Neural crest cell (in vitro differentiated cells): ENCODE measurements at regions not wholly inside any gene's neighbourhood (a gene's known extent, or its start where the extent isn't known, plus 50 kb on each side); places are given as distances from the start of the nearest gene placed in this dataset.

Experiments used
- DNase-seq: peaks from one replicate; pipeline ENCODE4 v3.0.0; 2021; ENCODE audit warnings: low read depth, mixed read lengths, low spot score
- H3K27ac Mint-ChIP-seq: one replicate; pipeline ENCODE4 v1.8.0; 2021; ENCODE audit warnings: mild to moderate bottlenecking, mixed read lengths; ENCODE audit not compliant: unreplicated experiment
- H3K27me3 Mint-ChIP-seq: 2 replicates; pipeline ENCODE4 v1.8.0; 2021; ENCODE audit warnings: low read depth, mild to moderate bottlenecking, mixed read lengths
- H3K36me3 Mint-ChIP-seq: 2 replicates; pipeline ENCODE4 v1.8.0; 2021; ENCODE audit warnings: low read depth, mild to moderate bottlenecking, mixed read lengths
- H3K4me1 Mint-ChIP-seq: 2 replicates; pipeline ENCODE4 v1.8.0; 2021; ENCODE audit warnings: mixed read lengths
- H3K4me3 Mint-ChIP-seq: one replicate; pipeline ENCODE4 v1.8.0; 2021; ENCODE audit warnings: mild to moderate bottlenecking, mixed read lengths
- H3K9me3 Mint-ChIP-seq: 2 replicates; pipeline ENCODE4 v1.8.0; 2021; ENCODE audit warnings: mixed read lengths
- TF ChIP-seq, protein P1 (sequence below): fragments of 200-600 bp; sonication (generic); conservative IDR thresholded peaks from 2 replicates; pipeline ENCODE4 v1.5.0; 2021; ENCODE audit warnings: antibody characterized with exemption, mild to moderate bottlenecking

DNA sequence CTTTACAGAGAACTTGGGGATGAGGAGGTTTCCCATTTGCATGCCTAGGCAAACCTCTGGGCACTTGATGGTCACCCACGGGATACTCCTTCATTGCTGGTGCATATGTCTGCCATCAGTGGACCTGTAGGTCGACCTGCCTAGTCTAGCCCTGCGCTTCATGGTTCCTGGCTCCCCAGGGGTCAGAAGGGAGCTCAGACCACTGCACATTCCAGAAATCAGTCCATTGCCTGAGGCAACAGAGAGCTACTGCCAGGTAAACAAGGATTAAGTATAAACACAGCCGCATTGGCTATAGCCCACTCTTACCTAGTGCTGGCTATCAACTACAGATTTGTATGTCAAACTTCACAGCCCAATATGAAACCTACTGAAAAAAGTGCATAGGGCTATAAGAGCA is 476.4 kb downstream of the SOX5 start:
- Mint-ChIP-seq H3K27me3 (no peaks in the 10 kb centered on the region), H3K36me3 (no peaks in the 10 kb centered on the region), H3K4me3 (no peak overlapping the region), H3K9me3 (peaks cover 3% of the 10 kb centered on the region), H3K4me1 (no peaks in the 10 kb centered on the region), H3K27ac (no peak overlapping the region)
- TF ChIP-seq, protein P1, sequence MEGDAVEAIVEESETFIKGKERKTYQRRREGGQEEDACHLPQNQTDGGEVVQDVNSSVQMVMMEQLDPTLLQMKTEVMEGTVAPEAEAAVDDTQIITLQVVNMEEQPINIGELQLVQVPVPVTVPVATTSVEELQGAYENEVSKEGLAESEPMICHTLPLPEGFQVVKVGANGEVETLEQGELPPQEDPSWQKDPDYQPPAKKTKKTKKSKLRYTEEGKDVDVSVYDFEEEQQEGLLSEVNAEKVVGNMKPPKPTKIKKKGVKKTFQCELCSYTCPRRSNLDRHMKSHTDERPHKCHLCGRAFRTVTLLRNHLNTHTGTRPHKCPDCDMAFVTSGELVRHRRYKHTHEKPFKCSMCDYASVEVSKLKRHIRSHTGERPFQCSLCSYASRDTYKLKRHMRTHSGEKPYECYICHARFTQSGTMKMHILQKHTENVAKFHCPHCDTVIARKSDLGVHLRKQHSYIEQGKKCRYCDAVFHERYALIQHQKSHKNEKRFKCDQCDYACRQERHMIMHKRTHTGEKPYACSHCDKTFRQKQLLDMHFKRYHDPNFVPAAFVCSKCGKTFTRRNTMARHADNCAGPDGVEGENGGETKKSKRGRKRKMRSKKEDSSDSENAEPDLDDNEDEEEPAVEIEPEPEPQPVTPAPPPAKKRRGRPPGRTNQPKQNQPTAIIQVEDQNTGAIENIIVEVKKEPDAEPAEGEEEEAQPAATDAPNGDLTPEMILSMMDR: no peak
- no peak for DNase-seq

GRCh38 chr12:23474438-23474976 is 475.0 kb downstream of the SOX5 start:
- Mint-ChIP-seq H3K4me3 (no peak overlapping the region), H3K27ac (no peak overlapping the region), H3K9me3 (peaks cover 6% of the 10 kb centered on the region), H3K36me3 (peaks cover 3% of the 10 kb centered on the region), H3K4me1 (no peaks in the 10 kb centered on the region), H3K27me3 (no peaks in the 10 kb centered on the region)
- DNase-seq: no peak
- TF ChIP-seq, protein P1: no peak
